BE2C (cell line): ENCODE measurements at regions not wholly inside any gene's neighbourhood (a gene's known extent, or its start where the extent isn't known, plus 50 kb on each side); places are given as distances from the start of the nearest gene placed in this dataset.
A peak's percentile ranks its signal among the peaks of the same experiment; 100 is the strongest.

Source experiments
- DNase-seq: peaks from one replicate; pipeline ENCODE4 v3.0.0-alpha.2; 2020
- H3K27me3 ChIP-seq: fragments of 250-450 bp; sonication (Bioruptor Pico); 2 replicates; pipeline ENCODE4 v1.5.1; 2020; ENCODE audit warnings: mild to moderate bottlenecking
- H3K36me3 ChIP-seq: fragments of 250-450 bp; sonication (Bioruptor Pico); 2 replicates; pipeline ENCODE4 v1.5.1; 2020; ENCODE audit warnings: mild to moderate bottlenecking
- H3K4me1 ChIP-seq: fragments of 250-450 bp; sonication (Bioruptor Pico); 2 replicates; pipeline ENCODE4 v1.5.1; 2020
- H3K4me3 ChIP-seq: 2 replicates; pipeline ENCODE4 v1.5.1; 2011; ENCODE audit warnings: low read depth, low read length
- H3K9me3 ChIP-seq: fragments of 250-450 bp; sonication (Bioruptor Pico); 2 replicates; pipeline ENCODE4 v1.5.1; 2020
- TF ChIP-seq, protein P1 (sequence below): IDR thresholded peaks from 2 replicates; pipeline ENCODE4 v1.5.1; 2012; ENCODE audit warnings: mild to moderate bottlenecking, low read depth, low read length

DNA sequence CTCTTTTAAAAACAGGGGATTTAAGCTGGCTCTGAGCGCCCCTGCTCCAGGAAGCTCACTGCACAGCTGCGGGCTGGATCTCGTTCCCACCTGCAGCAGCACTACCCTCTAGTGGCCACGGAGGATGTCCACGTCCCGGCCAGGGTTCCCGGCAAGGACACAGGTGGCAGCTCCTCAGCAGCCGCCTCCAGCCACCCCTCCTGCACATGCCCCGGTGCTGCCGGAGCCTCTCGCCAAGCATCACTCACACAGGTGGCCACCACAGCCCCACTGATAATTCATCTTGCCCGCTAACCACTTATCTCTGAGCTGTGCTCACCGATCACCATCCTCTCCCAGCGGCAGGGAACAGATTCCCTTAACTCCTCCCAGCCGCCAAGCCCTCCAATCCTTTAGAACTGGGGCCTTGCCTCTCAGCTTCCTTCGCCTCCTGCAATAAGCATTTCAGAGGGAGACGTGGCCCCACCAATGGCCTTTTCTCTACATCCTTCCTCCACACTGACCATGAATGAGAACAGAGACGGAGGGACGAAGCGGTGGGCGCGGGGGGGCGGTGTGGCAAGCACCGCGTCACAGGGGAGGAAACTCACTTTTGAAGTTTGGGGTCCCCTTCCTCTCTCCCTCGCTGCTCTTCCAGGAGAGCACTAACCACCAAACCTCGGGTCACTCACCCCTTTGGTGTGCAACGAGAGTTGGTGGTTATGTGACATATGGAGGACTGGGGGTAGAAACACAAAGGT lies 222.1 kb downstream of the RBFOX3 start:
- Histone ChIP-seq H3K4me3 (no peak overlapping the region), H3K36me3 (no peaks in the 10 kb centered on the region), H3K9me3 (no peaks in the 10 kb centered on the region; the same call in 1 of the 2 replicates), H3K27me3 (peaks cover 64% of the 10 kb centered on the region), H3K4me1 (no peaks in the 10 kb centered on the region)
- peak; percentile 78 for DNase-seq
- TF ChIP-seq, protein P1, sequence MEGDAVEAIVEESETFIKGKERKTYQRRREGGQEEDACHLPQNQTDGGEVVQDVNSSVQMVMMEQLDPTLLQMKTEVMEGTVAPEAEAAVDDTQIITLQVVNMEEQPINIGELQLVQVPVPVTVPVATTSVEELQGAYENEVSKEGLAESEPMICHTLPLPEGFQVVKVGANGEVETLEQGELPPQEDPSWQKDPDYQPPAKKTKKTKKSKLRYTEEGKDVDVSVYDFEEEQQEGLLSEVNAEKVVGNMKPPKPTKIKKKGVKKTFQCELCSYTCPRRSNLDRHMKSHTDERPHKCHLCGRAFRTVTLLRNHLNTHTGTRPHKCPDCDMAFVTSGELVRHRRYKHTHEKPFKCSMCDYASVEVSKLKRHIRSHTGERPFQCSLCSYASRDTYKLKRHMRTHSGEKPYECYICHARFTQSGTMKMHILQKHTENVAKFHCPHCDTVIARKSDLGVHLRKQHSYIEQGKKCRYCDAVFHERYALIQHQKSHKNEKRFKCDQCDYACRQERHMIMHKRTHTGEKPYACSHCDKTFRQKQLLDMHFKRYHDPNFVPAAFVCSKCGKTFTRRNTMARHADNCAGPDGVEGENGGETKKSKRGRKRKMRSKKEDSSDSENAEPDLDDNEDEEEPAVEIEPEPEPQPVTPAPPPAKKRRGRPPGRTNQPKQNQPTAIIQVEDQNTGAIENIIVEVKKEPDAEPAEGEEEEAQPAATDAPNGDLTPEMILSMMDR: peak; percentile 80

- TF ChIP-seq, protein P1: no peak
- Histone ChIP-seq H3K4me1 (no peaks in the 10 kb centered on the region), H3K9me3 (no peaks in the 10 kb centered on the region; the same call in 1 of the 2 replicates), H3K27me3 (peaks cover 66% of the 10 kb centered on the region), H3K36me3 (no peaks in the 10 kb centered on the region), H3K4me3 (no peak overlapping the region)
- no peak for DNase-seq
Observed at GRCh38 chr17:79387783-79388182, 223.1 kb downstream of the RBFOX3 start.

- Histone ChIP-seq H3K36me3 (no peaks in the 10 kb centered on the region), H3K27me3 (peaks cover 66% of the 10 kb centered on the region), H3K4me3 (no peak overlapping the region), H3K9me3 (no peaks in the 10 kb centered on the region; the same call in 1 of the 2 replicates), H3K4me1 (no peaks in the 10 kb centered on the region)
- TF ChIP-seq, protein P1: no peak
- no peak for DNase-seq
Observed at GRCh38 chr17:79385962-79386563, 224.8 kb downstream of the RBFOX3 start.

- no peaks in the 10 kb centered on the region for H3K4me1 ChIP-seq
- TF ChIP-seq, protein P1: no peak
- H3K9me3 ChIP-seq: no peaks in the 10 kb centered on the region; the same call in 1 of the 2 replicates
- no peaks in the 10 kb centered on the region for H3K36me3 ChIP-seq
- peaks cover 69% of the 10 kb centered on the region for H3K27me3 ChIP-seq
- no peak for DNase-seq
- H3K4me3 ChIP-seq: no peak overlapping the region
Observed at GRCh38 chr17:79382313-79382712, 228.5 kb downstream of the RBFOX3 start.

GRCh38 chr17:79379700-79380445 lies 231.0 kb downstream of the RBFOX3 start:
- no peak for DNase-seq
- H3K9me3 ChIP-seq: no peaks in the 10 kb centered on the region
- H3K27me3 ChIP-seq: peaks cover 93% of the 10 kb centered on the region
- H3K36me3 ChIP-seq: no peaks in the 10 kb centered on the region
- no peak overlapping the region for H3K4me3 ChIP-seq
- TF ChIP-seq, protein P1: no peak
- H3K4me1 ChIP-seq: no peaks in the 10 kb centered on the region
